ENCODE measurements at regions not wholly inside any gene's neighbourhood (a gene's known extent, or its start where the extent isn't known, plus 50 kb on each side); places are given as distances from the start of the nearest gene placed in this dataset.

DNA sequence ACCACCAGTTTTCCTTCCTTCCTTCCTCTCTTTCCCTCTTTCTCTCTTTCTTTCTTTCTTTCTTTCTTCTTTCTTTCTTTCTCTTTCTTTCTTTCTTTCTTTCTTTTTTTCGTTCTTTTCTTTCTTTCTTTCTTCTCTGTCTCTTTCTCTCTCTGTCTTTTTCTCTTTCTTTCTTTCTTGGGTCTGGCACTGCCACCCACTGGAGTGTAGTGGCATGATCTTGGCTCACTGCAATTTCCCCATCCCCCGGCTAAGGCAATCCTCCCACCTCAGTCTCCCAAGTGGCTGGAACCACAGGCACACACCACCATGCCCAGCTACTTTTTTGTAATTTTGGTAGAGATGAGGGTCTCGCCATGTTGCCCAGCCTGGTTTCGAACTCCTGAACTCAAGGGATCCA is 51.6 kb upstream of the NHS start:
- H3K9me3 ChIP-seq, result no peaks in the 10 kb centered on the region
- H3K27me3 ChIP-seq, result no peaks in the 10 kb centered on the region
- H3K36me3 ChIP-seq, result no peaks in the 10 kb centered on the region

More for the DNA sequence above, 51.6 kb upstream of the NHS start:
- Histone ChIP-seq H3K4me3 (ENCODE audit: low read depth in 1 of 2, low read length in 1 of 2) (no peak overlapping the region), H3K4me1 (ENCODE audit: control insufficient read depth in 1 of 2, insufficient read depth in 1 of 2, low read depth in 1 of 2, low read length in 1 of 2) (no peaks in the 10 kb centered on the region), H3K27ac (no peak overlapping the region)
- TF ChIP-seq, protein P1, sequence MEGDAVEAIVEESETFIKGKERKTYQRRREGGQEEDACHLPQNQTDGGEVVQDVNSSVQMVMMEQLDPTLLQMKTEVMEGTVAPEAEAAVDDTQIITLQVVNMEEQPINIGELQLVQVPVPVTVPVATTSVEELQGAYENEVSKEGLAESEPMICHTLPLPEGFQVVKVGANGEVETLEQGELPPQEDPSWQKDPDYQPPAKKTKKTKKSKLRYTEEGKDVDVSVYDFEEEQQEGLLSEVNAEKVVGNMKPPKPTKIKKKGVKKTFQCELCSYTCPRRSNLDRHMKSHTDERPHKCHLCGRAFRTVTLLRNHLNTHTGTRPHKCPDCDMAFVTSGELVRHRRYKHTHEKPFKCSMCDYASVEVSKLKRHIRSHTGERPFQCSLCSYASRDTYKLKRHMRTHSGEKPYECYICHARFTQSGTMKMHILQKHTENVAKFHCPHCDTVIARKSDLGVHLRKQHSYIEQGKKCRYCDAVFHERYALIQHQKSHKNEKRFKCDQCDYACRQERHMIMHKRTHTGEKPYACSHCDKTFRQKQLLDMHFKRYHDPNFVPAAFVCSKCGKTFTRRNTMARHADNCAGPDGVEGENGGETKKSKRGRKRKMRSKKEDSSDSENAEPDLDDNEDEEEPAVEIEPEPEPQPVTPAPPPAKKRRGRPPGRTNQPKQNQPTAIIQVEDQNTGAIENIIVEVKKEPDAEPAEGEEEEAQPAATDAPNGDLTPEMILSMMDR (IDR thresholded peaks at IDR 0.05), result no peak

All from neutrophil (primary cell).